GM21367 (cell line): ENCODE measurements at regions not wholly inside any gene's neighbourhood (a gene's known extent, or its start where the extent isn't known, plus 50 kb on each side); places are given as distances from the start of the nearest gene placed in this dataset.
"Not testable (repeated sequence)": the region's sequence is repeated elsewhere in the genome, so short reads cannot be mapped to it uniquely, and the experiment has no call there.

Source experiments
- ATAC-seq: cut with Tn5 transposase; IDR thresholded peaks from one replicate; pipeline ENCODE4 v1.9.1; 2021; ENCODE audit not compliant: unreplicated experiment

DNA sequence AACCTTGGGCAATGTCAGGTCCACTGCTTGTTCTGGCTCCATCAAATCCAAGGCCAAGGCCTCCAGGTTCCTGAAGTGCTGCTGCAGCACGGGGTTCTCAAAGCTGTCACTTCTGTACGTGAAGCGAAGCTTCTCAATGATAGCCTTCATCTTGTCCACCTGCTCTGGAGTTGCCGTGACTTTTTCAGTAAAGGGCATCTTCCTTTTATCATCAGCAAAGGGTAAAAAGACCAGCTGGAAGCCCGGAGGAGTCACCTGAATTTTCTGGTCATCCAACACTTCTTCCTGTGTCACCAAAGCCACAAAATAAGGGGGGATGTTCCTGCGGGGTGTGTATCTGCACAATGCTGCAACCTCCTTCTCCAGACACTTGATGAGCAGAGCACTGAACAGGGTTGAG, 131.7 kb upstream of the MAMLD1 start:
- ATAC-seq = not testable (repeated sequence)

DNA sequence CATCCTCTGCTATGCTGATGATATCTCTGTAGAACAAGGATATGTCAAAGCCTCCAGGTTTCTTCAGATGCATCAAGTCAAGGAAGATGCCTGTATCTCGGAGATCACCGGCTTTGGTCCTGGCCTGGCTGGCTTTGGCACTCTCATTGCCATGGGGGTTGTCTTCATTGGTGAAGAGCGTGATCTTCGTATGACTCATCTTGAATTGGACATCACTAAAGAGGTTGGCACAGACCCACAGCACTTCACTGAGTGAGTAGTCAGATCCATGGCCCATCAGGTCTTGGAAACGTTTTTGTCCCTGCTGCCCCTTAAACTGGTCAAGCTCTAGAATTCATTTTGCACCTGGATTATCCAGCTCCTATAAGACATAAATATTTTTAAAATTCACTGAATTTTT, 130.9 kb upstream of the MAMLD1 start:
- not testable (repeated sequence) for ATAC-seq

DNA sequence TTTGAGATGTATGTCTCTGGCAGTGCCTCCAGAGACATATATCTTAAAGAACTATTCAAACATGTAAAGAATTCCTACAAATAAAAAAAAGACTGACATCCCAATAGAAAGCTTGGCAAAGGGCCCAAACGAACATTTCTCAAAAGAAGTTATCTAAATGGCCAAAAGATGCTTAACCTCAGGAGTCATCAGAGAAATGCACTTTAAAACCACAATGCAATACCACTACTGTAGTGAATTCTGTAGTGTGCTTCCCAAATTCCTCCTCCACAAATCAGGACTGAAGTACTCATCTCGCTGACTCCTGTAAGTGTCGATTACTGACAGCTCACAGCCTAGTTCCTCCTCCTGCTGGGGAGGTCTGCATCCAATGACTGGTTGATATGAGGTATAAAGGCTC, 129.0 kb upstream of the MAMLD1 start:
- no peak for ATAC-seq

DNA sequence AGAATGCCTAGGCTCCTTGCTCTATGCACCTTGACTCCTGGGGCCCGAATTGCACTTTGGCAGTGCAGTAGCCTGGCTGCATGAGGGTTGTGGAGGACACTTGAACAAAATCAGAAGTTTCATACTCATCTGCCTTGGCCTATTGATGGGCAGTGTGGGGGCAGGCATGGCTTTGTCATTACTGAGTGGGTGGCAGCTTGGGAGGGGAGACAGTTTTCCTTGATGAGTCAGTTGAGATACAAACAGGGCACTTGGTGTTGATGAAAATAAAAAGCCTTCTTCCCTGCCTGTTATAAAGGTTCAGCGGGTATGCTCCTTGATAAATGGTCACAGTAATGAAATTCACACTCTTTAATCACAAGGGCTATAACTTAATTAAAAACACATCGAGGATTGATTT, 126.8 kb upstream of the MAMLD1 start:
- ATAC-seq = no peak

DNA sequence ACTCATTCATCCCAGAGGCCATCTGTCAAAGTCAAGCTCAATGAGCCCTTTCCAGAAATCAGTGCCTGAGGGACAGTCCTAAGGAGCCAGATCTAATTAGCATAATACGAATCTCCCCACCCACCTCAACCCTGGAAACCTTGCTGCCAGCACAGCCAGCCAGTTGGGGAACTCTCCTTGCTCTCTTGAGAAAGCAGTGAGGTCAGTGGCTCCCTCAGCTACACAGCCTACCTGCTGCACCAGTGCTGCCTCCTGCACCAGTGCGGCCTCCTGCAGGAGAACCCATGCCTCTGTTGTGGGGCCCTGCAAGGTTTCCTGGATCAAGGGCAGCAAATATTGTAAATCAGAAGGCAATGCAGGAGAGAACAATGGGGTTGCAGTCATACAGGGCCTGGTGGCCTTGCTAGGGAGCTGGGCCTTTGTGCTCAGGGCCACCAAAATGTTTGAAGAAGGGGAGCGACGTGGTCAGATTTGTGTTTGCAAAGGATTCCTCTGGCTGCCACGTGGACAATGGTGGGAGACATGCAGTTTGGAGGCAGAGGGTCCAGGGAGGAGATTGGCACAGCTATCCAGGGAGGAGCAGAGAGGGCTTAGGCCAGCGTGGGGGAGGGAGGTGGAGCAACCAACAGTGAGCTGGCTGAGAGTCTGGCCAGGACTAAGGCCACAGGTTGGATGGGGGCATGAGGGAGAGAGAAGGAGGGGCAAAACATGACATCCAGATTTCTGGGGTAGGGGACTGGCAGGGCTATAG, 124.3 kb upstream of the MAMLD1 start:
- ATAC-seq = no peak

DNA sequence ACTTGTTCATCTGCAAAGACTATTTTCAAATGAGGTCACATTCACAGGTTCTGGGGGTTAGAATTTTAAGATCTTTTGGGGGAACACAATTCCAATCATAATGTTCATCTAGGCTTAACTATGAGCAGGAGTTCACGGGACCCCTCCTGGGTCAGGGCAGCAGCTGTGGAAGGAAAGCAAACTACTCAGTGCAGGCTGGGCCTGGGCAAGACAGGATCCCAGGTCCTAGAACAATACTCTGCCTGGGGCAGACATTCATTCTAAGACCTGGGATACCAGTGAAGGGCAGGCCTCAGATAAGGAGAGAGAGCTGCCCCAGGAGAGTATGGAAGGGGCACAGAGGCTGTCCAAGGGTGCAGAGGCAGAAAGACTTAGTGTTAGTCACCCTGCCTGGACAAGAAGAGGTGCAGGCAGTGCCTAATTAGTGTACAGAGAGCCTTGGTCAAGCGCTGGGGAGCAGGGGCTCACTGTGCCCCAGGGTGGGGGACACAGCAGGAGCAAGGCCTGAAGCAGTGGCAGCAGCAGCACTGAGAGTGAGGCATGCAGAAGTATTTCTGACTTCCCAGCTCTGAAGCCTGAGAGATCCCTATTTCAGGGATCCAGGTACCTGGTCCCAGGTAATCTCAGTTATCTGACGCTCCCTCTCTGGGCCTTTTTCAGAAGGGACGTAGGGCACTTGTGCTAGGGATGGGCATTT, 123.0 kb upstream of the MAMLD1 start:
- no peak for ATAC-seq

DNA sequence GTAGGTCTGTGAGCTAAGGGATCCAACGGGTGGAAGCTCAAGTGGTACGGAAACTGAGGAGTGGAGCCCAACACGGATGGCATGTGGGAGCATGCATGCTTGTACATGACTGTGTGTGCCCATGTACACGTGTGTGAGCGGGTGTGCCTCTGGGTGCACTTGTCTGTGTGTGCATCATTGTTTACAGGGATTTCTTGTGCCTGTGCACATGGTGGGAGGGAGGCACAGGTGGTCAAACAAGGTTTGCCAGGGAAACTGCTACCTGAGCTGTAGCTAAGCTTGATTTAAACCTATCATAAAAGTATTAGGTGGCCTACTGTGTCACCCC, 122.5 kb upstream of the MAMLD1 start:
- no peak for ATAC-seq

DNA sequence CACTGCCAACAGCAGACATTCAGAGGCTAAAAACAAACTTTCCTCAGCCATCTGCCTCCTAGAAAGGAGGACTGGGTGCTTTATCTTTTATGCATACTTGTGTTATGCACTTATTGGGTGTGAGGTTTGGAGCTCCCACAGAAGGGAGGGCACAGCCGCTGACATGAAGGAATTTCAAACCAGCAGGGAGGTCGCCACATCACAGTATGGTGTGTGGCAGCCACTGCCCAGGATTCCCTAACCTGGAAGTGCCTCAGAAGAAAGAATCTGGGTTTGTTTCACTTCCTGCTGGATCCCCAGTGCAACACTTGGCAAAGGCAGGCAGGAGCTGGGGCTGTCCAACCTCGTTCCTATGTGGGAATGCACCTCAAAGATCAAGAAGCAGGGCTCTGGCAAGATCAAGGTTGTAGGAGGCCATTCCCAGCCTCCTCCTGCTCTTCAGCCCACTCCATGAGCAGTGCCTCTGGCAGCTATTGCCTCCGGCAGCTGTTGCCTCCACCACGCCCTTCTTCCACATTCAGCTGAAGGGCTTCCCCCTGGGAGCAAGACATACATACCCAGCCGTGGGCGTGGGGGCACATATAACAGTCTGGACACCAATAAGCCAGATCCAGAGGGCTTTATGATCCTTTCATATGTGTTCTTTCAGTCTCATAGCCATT, 109.0 kb upstream of the MAMLD1 start:
- ATAC-seq = no peak

DNA sequence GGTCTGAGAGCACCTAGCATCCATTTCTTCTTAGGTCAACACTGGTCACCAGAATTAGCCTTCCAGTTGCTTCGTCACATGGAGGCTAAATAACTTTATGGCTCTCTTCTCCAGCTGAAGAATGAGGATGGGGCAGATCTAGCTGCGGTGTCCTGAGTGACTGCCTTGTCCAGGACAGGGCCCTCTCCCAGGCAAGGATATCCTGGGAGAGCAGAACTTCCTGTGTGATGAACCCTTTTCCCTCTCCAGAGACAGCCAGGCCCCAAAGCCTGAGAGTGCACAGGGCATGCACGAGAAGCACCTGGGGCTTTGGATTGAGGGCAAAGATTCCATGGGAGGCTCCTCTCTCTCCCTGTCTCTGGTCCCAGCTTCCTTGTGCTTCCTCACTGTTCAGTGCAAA, 108.2 kb upstream of the MAMLD1 start:
- no peak for ATAC-seq

DNA sequence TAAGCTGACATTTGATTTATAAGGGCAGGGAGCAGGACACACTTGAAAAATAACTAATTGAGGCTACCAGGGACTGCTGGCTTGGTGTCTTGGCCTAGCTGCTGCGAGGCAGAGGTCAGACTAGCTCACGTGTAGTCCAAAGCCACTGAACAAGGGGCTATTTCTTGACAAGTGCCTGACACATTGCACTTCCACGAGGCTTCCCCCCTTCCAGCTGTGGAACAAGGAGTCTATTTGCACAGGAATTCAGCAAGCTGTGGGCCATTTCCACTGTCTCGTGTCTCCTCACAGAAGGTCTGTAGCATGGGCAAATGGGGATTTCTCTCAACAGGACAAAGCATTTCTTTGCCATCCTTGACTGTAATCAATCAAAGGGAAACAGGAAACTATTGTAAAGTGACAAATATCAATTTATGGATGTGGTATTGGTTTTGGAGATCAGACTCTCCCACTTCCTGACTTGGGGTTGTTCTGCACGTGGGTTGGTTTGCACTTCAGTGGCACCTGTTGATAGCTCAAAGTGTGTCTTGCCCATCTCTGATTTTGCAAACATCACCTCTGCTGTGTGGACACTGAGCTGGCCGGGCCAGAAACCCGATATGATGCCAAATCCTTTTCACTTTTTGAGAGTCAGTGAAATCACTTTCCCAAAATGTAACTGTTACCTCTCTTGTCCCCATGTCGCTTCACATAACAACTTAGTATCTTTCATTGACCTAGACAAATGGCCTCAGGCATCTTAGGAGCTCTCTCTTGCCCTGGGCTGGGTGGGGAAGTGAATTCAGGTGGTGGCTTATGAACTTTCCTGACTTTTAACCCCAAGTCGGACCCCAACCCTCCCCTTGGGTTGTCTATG, 107.4 kb upstream of the MAMLD1 start:
- no peak for ATAC-seq

DNA sequence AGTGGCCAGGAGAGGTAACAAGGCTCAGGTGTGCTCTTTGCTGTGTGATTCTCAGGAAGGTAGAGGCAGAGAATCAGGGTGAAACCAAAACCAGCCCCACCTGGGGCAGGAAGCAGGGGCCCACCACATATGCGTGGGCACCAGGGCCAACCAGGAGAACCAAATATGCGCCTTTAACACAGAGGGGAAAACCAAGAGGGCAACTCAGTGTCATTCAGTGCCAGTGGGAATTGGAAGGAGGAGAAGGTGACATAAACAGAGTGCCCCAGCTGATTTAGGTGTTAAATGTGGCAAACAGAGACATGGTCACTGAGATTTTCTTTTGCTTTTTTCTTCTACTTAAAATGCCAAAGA, 106.8 kb upstream of the MAMLD1 start:
- no peak for ATAC-seq

DNA sequence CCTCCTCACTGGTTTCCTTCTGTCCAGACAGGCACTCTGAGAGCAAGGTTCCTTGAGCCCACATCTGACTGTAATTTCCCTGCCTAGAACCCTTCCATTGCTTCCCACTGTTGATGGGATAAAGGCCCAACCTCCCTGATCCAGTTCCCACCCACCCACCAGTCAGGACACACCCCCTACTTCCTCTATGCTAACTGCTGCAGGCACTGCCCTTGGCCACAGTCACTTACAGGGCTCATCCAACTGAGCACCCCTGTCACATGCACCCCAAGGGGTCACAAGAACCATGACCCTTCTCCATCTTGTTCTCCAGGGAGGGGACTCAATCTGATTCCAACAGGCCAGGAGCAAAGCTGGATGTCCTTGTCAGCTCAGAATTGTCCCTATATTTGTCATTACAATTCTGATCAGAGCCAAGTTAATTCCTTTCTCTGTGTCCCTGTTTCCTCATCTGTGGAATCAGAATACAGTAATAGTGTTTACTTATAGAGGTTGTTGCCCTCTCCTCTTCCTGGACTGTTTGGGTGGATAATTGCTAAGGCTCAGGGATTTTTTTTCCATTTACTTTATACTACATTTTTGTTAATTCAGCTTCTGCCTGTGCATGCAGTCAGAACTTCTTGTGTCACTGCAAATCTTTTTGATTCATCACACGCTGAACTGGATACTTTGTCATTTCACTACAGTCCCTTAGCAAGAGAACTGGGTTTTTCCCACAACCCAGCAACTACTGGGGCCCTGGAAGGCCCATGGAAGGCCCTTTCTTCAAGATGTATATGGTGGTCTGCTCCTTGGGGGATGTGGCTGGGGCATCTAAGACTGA, 105.6 kb upstream of the MAMLD1 start:
- no peak for ATAC-seq

DNA sequence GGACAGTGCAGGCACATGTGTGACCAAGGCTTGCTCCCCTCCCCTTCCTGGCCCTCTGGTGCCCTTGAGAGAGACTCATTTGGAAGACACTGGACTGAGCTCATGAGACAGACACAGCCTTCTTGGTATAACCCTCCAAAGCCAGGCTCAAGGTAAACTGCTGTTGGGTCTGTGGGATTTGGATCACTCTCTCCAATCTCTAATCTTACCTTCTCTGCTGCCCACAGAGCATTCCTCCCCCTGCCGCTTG, 105.0 kb upstream of the MAMLD1 start:
- no peak for ATAC-seq

DNA sequence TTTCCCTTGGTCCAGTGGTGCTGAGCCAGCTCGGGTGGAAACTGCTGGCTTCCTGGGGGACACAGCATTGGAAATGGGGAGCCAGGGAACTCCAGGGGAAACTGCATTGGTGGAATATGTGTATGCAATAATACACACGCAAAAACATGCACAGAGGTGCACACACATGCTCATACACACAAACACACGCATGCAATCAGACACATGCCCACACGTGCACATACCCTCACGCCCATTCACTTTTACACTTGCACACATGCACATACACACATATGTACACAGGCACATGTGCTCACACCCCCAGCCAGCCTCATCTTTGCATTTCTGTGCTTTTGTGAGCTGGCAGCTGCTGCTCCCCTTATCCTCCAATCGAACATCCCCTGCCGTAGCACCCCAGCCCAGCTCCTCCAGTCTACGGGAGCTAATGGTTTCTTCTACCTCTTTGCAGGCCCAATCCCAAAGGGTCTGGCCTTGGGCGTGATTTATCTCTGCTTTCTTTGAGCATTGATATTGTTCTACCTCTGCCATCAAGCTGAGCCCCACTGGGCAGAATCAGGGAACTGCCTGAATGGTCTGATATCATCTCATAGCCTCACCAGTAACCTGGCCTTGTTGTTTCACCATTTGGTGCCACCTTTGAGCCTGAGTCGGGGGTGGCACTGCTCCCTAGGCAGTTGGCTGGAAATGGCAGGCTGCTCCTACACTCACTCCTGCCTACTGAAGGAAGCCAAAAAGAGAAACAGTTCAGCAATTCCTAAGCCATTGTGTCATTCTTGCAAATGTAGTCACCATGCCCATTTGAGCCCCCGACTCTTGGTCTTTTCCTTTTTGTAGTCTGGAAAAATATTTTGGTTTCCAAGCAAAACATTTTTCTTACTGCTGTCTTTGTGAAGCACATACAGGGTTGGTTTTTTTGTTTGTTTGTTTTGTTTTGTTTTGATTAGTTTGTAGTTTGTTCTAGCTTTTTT, 104.4 kb upstream of the MAMLD1 start:
- no peak for ATAC-seq

DNA sequence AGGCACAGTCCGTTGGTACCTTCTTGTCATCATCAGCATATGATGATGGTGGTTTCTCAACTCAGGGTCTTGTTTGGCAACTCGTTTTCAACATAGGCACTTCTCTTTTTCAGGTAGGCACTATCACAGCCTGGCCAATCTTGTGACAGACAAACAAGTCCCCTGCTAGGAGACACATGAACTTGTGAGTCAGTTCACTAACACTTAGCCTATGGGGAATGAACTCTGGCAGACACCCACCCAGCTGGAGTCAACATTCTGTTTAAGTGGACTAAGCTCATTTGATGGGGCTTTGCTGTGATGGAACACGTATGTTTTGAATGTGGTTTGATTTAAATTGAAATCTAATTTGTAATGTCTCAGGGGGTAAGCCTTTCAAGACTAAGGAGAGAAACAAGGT, 100.7 kb upstream of the MAMLD1 start:
- ATAC-seq = no peak

DNA sequence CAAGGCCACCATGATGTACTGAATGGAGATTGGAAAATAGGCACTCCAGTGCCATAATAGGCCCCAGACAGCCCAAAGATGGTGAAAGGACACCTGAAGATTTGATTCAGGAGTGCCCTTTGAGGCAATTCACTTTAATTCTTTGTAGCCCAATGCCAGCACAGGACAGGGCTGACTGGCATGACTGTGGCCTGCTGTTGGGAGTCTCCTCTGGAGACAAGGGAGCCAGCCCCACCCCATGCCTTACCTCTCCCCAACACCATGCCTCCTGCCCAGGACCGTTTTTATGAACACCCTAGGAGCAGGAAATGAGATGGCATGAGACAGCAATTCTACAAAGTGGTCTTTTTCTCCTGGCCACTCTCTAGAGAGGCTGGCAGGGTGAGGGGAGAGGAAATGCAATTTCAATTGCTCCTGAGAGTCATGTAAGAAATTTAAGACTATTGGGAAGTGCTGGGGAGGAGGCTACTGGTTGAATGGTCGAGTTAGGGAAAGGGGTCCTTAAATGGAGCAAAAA, 94.2 kb upstream of the MAMLD1 start:
- ATAC-seq = no peak

DNA sequence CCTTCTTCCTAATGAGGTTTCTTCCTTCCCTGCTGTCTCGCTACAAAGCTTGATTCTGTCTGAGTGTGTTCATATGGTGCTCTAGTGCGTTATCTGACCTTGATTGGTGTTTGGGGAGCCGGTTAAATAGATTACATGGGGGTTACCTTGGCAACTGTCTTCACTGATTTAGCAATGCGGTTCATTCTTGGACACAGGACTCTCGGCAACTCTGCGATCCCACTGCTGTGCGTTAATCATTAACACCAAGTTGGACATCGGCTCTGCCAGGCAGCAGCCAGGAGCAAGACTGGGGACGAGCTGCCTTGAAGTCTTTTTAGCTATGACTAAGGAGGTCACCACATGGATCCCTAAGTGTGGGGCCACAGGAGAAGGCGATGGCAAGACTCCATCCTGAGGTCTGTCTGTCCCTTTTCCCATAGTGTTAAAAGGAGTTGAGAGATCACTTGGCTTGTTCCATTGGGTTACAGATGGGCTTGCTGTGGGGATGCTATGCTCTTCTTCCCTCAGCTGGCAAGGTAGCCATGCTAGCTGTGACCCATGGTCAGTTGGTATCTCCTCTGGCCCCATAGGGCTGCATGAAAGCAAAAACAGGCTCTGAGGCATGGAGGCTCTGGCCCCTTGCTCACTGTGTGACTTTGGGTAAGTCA, 93.4 kb upstream of the MAMLD1 start:
- no peak for ATAC-seq

DNA sequence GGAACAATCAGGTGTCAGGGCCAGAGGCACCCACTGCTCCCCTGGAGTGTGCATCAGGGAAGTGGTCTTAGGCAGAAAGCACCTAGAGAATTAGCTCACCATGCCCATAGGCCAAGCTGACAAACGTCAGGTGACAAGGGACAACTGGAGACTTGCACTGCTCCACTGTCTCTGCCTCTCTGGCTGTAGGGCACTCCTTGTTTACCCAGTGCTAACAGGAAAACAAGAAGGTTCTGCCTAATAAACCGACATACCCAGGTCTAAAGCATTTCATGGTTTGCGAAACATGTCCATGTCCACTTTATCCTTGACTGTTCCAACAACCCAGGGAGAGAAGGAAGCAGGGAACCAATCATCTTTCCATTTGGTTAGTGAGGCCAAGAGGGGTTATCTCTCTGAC, 92.5 kb upstream of the MAMLD1 start:
- no peak for ATAC-seq
